WTC11 (cell line): ENCODE measurements at regions not wholly inside any gene's neighbourhood (a gene's known extent, or its start where the extent isn't known, plus 50 kb on each side); places are given as distances from the start of the nearest gene placed in this dataset.

Experiments used
- ATAC-seq: fragments of 200-7000 bp; cut with Tn5 transposase; 2 replicates; pipeline ENCODE4 v1.10.0; 2021; ENCODE audit warnings: mild to moderate bottlenecking, moderate library complexity
- CTCF ChIA-PET: fragments of 300-600 bp; sonication (Branson Sonifier 250); formaldehyde crosslinking; loops from one replicate; lab custom pipeline; 2021; ENCODE audit warnings: antibody characterized with exemption; lab: Charles Lee
- POLR2A ChIA-PET: fragments of 350-600 bp; sonication (Branson Sonifier 250); formaldehyde crosslinking; loops from one replicate; lab custom pipeline; 2021; ENCODE audit warnings: antibody characterized with exemption; lab: Charles Lee
- DNase-seq: peaks from one replicate; pipeline ENCODE4 v3.0.0; 2021; ENCODE audit warnings: low spot score
- H3K27ac Mint-ChIP-seq: 2 replicates; pipeline ENCODE4 v1.8.0; 2021; ENCODE audit warnings: mixed read lengths
- H3K27me3 Mint-ChIP-seq: 2 replicates; pipeline ENCODE4 v1.8.0; 2021; ENCODE audit warnings: low read depth, mild to moderate bottlenecking, moderate library complexity, mixed read lengths
- H3K36me3 Mint-ChIP-seq: 2 replicates; pipeline ENCODE4 v1.8.0; 2021; ENCODE audit warnings: mixed read lengths
- H3K4me1 Mint-ChIP-seq: 2 replicates; pipeline ENCODE4 v1.8.0; 2022; ENCODE audit warnings: mixed read lengths
- H3K4me3 Mint-ChIP-seq: 2 replicates; pipeline ENCODE4 v1.8.0; 2021; ENCODE audit warnings: mild to moderate bottlenecking, moderate library complexity, mixed read lengths
- H3K9me3 Mint-ChIP-seq: 2 replicates; pipeline ENCODE4 v1.8.0; 2021; ENCODE audit warnings: mixed read lengths
- ATF1 ChIP-seq: sonication (generic); formaldehyde crosslinking; IDR thresholded peaks from 2 replicates; pipeline ENCODE4 v1.8.1; 2023; ENCODE audit warnings: mild to moderate bottlenecking, moderate library complexity, missing genetic modification reagents
- FOXP1 ChIP-seq: sonication (generic); formaldehyde crosslinking; IDR thresholded peaks from 2 replicates; pipeline ENCODE4 v1.8.0; 2022; ENCODE audit warnings: missing genetic modification reagents, mild to moderate bottlenecking, moderate library complexity, borderline replicate concordance
- HMGA2 ChIP-seq: fragments of 250-450 bp; sonication (Bioruptor Pico); IDR thresholded peaks from 2 replicates; pipeline ENCODE4 v1.4.0; 2021; ENCODE audit warnings: mild to moderate bottlenecking, moderate library complexity
- IRF2 ChIP-seq: sonication (generic); formaldehyde crosslinking; IDR thresholded peaks from 2 replicates; pipeline ENCODE4 v1.8.0; 2022; ENCODE audit warnings: low read depth, missing genetic modification reagents, borderline replicate concordance
- JAZF1 ChIP-seq: fragments of 250-450 bp; sonication (Bioruptor Pico); IDR thresholded peaks from 2 replicates; pipeline ENCODE4 v1.9.0; 2021; ENCODE audit warnings: moderate library complexity, mild to moderate bottlenecking, inconsistent platforms
- NFE2L1 ChIP-seq: sonication (generic); formaldehyde crosslinking; IDR thresholded peaks from 2 replicates; pipeline ENCODE4 v1.8.1; 2023; ENCODE audit warnings: missing genetic modification reagents
- NR2C2 ChIP-seq: sonication (generic); formaldehyde crosslinking; IDR thresholded peaks from 2 replicates; pipeline ENCODE4 v1.8.0; 2022; ENCODE audit warnings: mild to moderate bottlenecking, missing genetic modification reagents
- OVOL2 ChIP-seq: fragments of 250-450 bp; sonication (Bioruptor Pico); IDR thresholded peaks from 2 replicates; pipeline ENCODE4 v1.9.0; 2021; ENCODE audit warnings: mild to moderate bottlenecking, borderline replicate concordance
- RELA ChIP-seq: sonication (generic); formaldehyde crosslinking; IDR thresholded peaks from 2 replicates; pipeline ENCODE4 v1.8.1; 2022; ENCODE audit warnings: missing genetic modification reagents, mild to moderate bottlenecking, borderline replicate concordance
- TEAD1 ChIP-seq: sonication (generic); formaldehyde crosslinking; IDR thresholded peaks from 2 replicates; pipeline ENCODE4 v1.8.0; 2022; ENCODE audit warnings: mild to moderate bottlenecking, missing genetic modification reagents
- ZNF121 ChIP-seq: sonication (generic); formaldehyde crosslinking; IDR thresholded peaks from 2 replicates; pipeline ENCODE4 v1.8.0; 2023; ENCODE audit warnings: missing genetic modification reagents
- ZNF219 ChIP-seq: sonication (generic); formaldehyde crosslinking; IDR thresholded peaks from 2 replicates; pipeline ENCODE4 v1.8.0; 2023; ENCODE audit warnings: missing genetic modification reagents, mild to moderate bottlenecking, borderline replicate concordance
- ZNF396 ChIP-seq: fragments of 250-450 bp; sonication (Bioruptor Pico); IDR thresholded peaks from 2 replicates; pipeline ENCODE4 v1.8.0; 2021; ENCODE audit warnings: mild to moderate bottlenecking, moderate library complexity, borderline replicate concordance
- ZNF671 ChIP-seq: fragments of 250-450 bp; sonication (Bioruptor Pico); IDR thresholded peaks from 2 replicates; pipeline ENCODE4 v1.8.0; 2021; ENCODE audit warnings: mild to moderate bottlenecking
- TF ChIP-seq, protein P1 (sequence below): fragments of 250-450 bp; sonication (Bioruptor Pico); IDR thresholded peaks from 2 replicates; pipeline ENCODE4 v1.8.0; 2021; ENCODE audit warnings: mild to moderate bottlenecking
- TF ChIP-seq, protein P2 (sequence below): sonication (generic); formaldehyde crosslinking; IDR thresholded peaks from 2 replicates; pipeline ENCODE4 v1.8.0; 2022; ENCODE audit warnings: mild to moderate bottlenecking, missing genetic modification reagents
- TF ChIP-seq, protein P3 (sequence below): sonication (generic); formaldehyde crosslinking; IDR thresholded peaks from 2 replicates; pipeline ENCODE4 v1.8.0; 2023; ENCODE audit warnings: mild to moderate bottlenecking, missing genetic modification reagents
- TF ChIP-seq, protein P4 (sequence below): sonication (generic); formaldehyde crosslinking; IDR thresholded peaks from 2 replicates; pipeline ENCODE4 v1.8.1; 2023; ENCODE audit warnings: mild to moderate bottlenecking, missing genetic modification reagents
- TF ChIP-seq, protein P5 (sequence below): sonication (generic); formaldehyde crosslinking; IDR thresholded peaks from 2 replicates; pipeline ENCODE4 v1.8.0; 2022; ENCODE audit warnings: mild to moderate bottlenecking, missing genetic modification reagents
- TF ChIP-seq, protein P6 (sequence below): sonication (generic); formaldehyde crosslinking; IDR thresholded peaks from 2 replicates; pipeline ENCODE4 v1.8.1; 2022; ENCODE audit warnings: mild to moderate bottlenecking, moderate library complexity, missing genetic modification reagents

DNA sequence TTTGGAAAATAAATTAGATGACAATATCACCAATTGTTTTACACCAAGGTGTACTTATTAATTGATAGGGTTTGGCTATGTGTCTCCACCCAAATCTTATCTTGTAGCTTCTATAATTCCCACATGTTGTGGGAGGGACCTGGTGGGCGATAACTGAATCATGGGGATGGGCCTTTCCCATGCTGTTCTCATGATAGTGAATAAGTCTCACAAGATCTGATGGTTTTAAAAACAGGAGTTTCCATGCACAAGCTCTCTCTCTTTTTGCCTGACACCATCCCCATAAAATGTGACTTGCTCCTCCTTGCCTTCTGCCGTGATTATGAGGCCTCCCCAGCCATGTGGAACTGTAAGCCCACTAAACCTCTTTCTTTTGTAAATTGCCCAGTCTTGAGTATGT lies 131.0 kb upstream of the LMO4 start:
- TF ChIP-seq ZNF121 (no peak), RELA (CRISPR knock-in tag) (no peak), OVOL2 (CRISPR knock-in tag) (no peak), ZNF671 (CRISPR knock-in tag) (no peak), ZNF219 (CRISPR knock-in tag) (no peak), ATF1 (CRISPR knock-in tag) (no peak), HMGA2 (CRISPR knock-in tag) (no peak), ZNF396 (CRISPR knock-in tag) (no peak), JAZF1 (no peak), IRF2 (CRISPR knock-in tag) (no peak), NR2C2 (CRISPR knock-in tag) (no peak)
- TF ChIP-seq, protein P1, sequence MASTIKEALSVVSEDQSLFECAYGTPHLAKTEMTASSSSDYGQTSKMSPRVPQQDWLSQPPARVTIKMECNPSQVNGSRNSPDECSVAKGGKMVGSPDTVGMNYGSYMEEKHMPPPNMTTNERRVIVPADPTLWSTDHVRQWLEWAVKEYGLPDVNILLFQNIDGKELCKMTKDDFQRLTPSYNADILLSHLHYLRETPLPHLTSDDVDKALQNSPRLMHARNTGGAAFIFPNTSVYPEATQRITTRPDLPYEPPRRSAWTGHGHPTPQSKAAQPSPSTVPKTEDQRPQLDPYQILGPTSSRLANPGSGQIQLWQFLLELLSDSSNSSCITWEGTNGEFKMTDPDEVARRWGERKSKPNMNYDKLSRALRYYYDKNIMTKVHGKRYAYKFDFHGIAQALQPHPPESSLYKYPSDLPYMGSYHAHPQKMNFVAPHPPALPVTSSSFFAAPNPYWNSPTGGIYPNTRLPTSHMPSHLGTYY (CRISPR knock-in tag) = no peak
- TF ChIP-seq, protein P2, sequence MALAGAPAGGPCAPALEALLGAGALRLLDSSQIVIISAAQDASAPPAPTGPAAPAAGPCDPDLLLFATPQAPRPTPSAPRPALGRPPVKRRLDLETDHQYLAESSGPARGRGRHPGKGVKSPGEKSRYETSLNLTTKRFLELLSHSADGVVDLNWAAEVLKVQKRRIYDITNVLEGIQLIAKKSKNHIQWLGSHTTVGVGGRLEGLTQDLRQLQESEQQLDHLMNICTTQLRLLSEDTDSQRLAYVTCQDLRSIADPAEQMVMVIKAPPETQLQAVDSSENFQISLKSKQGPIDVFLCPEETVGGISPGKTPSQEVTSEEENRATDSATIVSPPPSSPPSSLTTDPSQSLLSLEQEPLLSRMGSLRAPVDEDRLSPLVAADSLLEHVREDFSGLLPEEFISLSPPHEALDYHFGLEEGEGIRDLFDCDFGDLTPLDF = no peak
- TF ChIP-seq, protein P3, sequence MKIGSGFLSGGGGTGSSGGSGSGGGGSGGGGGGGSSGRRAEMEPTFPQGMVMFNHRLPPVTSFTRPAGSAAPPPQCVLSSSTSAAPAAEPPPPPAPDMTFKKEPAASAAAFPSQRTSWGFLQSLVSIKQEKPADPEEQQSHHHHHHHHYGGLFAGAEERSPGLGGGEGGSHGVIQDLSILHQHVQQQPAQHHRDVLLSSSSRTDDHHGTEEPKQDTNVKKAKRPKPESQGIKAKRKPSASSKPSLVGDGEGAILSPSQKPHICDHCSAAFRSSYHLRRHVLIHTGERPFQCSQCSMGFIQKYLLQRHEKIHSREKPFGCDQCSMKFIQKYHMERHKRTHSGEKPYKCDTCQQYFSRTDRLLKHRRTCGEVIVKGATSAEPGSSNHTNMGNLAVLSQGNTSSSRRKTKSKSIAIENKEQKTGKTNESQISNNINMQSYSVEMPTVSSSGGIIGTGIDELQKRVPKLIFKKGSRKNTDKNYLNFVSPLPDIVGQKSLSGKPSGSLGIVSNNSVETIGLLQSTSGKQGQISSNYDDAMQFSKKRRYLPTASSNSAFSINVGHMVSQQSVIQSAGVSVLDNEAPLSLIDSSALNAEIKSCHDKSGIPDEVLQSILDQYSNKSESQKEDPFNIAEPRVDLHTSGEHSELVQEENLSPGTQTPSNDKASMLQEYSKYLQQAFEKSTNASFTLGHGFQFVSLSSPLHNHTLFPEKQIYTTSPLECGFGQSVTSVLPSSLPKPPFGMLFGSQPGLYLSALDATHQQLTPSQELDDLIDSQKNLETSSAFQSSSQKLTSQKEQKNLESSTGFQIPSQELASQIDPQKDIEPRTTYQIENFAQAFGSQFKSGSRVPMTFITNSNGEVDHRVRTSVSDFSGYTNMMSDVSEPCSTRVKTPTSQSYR (CRISPR knock-in tag) = no peak
- Mint-ChIP-seq H3K27me3 (peaks cover 4% of the 10 kb centered on the region), H3K27ac (no peak overlapping the region), H3K4me3 (no peak overlapping the region), H3K4me1 (peaks cover 30% of the 10 kb centered on the region), H3K36me3 (peaks cover 18% of the 10 kb centered on the region), H3K9me3 (peaks cover 24% of the 10 kb centered on the region)
- no peak for DNase-seq
- CTCF ChIA-PET = no interaction called here
- no peak for ATAC-seq
- POLR2A ChIA-PET = no interaction called here

DNA sequence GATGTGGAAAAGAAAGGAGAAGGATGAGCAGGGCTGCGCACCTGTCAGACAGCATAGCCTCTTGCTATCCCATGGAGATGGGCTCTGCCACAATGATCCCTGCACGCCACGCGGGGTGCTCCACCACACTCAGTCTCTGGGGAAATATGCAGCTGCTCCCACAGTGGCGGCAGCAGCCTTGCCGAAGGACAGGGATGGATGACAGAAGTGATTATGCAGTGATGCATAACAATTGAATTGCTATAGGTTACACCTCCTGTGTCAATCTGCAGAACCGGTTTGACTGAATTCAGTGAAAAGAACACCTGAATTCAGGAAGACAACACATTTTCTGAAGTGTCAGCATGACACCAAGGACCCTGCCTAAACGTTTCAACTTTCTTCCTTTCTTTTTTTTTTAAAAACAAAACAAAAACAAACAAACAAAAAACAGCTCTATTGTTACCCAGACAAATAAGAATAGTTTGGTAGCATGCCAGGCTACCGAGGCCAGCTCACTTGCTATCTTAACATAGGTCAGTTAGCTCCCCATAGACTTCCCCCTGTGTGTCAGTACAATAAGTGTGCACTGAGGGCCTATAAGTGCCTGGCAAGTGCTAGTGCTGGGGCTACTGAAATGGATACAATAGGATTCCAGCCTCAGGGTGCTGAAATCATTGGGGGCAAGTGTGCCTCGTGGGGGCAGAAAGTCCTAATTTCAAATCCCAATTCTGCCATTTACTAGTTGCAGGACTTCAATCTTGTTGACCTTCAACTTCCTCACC lies 127.6 kb upstream of the LMO4 start:
- CTCF ChIA-PET = interaction anchor here (1.0 kb wide), 1 partner anchor 79 kb away, joined by 5 read pairs; no protein-coding TSS in a partner anchor

More for the DNA sequence above, 127.6 kb upstream of the LMO4 start:
- TF ChIP-seq, protein P4, sequence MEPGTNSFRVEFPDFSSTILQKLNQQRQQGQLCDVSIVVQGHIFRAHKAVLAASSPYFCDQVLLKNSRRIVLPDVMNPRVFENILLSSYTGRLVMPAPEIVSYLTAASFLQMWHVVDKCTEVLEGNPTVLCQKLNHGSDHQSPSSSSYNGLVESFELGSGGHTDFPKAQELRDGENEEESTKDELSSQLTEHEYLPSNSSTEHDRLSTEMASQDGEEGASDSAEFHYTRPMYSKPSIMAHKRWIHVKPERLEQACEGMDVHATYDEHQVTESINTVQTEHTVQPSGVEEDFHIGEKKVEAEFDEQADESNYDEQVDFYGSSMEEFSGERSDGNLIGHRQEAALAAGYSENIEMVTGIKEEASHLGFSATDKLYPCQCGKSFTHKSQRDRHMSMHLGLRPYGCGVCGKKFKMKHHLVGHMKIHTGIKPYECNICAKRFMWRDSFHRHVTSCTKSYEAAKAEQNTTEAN (CRISPR knock-in tag) = 0 out of 2 replicates have a peak, but pooled peaks have one; percentile 41
- peak; percentile 54; the same call in 1 of the 2 replicates for TF ChIP-seq FOXP1
- 0 out of 2 replicates have a peak, but pooled peaks have one; percentile 41 for TF ChIP-seq NFE2L1
- TF ChIP-seq ZNF219 (CRISPR knock-in tag) = no peak
- TF ChIP-seq, protein P5, sequence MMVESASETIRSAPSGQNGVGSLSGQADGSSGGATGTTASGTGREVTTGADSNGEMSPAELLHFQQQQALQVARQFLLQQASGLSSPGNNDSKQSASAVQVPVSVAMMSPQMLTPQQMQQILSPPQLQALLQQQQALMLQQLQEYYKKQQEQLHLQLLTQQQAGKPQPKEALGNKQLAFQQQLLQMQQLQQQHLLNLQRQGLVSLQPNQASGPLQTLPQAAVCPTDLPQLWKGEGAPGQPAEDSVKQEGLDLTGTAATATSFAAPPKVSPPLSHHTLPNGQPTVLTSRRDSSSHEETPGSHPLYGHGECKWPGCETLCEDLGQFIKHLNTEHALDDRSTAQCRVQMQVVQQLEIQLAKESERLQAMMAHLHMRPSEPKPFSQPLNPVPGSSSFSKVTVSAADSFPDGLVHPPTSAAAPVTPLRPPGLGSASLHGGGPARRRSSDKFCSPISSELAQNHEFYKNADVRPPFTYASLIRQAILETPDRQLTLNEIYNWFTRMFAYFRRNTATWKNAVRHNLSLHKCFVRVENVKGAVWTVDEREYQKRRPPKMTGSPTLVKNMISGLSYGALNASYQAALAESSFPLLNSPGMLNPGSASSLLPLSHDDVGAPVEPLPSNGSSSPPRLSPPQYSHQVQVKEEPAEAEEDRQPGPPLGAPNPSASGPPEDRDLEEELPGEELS = peak; percentile 76; the same call in 1 of the 2 replicates
- TF ChIP-seq, protein P6, sequence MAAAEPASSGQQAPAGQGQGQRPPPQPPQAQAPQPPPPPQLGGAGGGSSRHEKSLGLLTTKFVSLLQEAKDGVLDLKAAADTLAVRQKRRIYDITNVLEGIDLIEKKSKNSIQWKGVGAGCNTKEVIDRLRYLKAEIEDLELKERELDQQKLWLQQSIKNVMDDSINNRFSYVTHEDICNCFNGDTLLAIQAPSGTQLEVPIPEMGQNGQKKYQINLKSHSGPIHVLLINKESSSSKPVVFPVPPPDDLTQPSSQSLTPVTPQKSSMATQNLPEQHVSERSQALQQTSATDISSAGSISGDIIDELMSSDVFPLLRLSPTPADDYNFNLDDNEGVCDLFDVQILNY (CRISPR knock-in tag) = no peak
- peak; percentile 74; the same call in 1 of the 2 replicates for TF ChIP-seq TEAD1 (CRISPR knock-in tag)
- H3K4me1 Mint-ChIP-seq = peaks cover 34% of the 10 kb centered on the region
- H3K9me3 Mint-ChIP-seq = no peaks in the 10 kb centered on the region
- peak; percentile 21 for DNase-seq
- H3K27me3 Mint-ChIP-seq = peaks cover 4% of the 10 kb centered on the region
- POLR2A ChIA-PET = no interaction called here
- H3K4me3 Mint-ChIP-seq = no peak overlapping the region; the same call in 1 of the 2 replicates
- peaks cover 2% of the 10 kb centered on the region; the same call in 1 of the 2 replicates for H3K36me3 Mint-ChIP-seq
- ATAC-seq = peak; percentile 71
- no peak overlapping the region; the same call in 1 of the 2 replicates for H3K27ac Mint-ChIP-seq
